ENCODE measurements at regions not wholly inside any gene's neighbourhood (a gene's known extent, or its start where the extent isn't known, plus 50 kb on each side); places are given as distances from the start of the nearest gene placed in this dataset.

GRCh38 chr9:1216532-1216931, 166.4 kb downstream of the DMRT2 start:
- no peak for TF ChIP-seq ZNF274 (IDR thresholded peaks at IDR 0.05; ENCODE audit: low read depth, low read length)
- no peak for TF ChIP-seq YY1 (IDR thresholded peaks at IDR 0.05; ENCODE audit: insufficient read depth, insufficient read length)

Measured in NT2/D1 (cell line).